GM23338 (cell line): ENCODE measurements at regions not wholly inside any gene's neighbourhood (a gene's known extent, or its start where the extent isn't known, plus 50 kb on each side); places are given as distances from the start of the nearest gene placed in this dataset.

Source experiments
- CREB1 ChIP-seq: fragments of 250-450 bp; sonication (Bioruptor Pico); IDR thresholded peaks from 2 replicates; pipeline ENCODE4 v1.5.0; 2020; ENCODE audit warnings: low read depth, mild to moderate bottlenecking, moderate library complexity
- EZH2 ChIP-seq: fragments of 200-600 bp; sonication (generic); IDR thresholded peaks from one replicate; pipeline ENCODE4 v1.8.0; 2017; ENCODE audit warnings: antibody characterized with exemption, mild to moderate bottlenecking, low read depth; ENCODE audit not compliant: unreplicated experiment
- EZH2phosphoT487 ChIP-seq: fragments of 200-600 bp; sonication (generic); IDR thresholded peaks from one replicate; pipeline ENCODE4 v1.8.1; 2018; ENCODE audit warnings: antibody characterized with exemption; ENCODE audit not compliant: unreplicated experiment
- NANOG ChIP-seq: IDR thresholded peaks from 2 replicates; pipeline ENCODE4 v1.6.1; 2016; ENCODE audit warnings: antibody characterized with exemption, borderline replicate concordance
- POLR2AphosphoS5 ChIP-seq: IDR thresholded peaks from 2 replicates; pipeline ENCODE4 v1.6.1; 2016; ENCODE audit warnings: antibody characterized with exemption, low read depth
- ZNF114 ChIP-seq: fragments of 250-450 bp; sonication (Bioruptor Pico); IDR thresholded peaks from 2 replicates; pipeline ENCODE4 v1.5.0; 2020; ENCODE audit warnings: mild to moderate bottlenecking, moderate library complexity
- TF ChIP-seq, protein P1 (sequence below), 2 experiments: fragments of 200-600 bp in 1 of 2; sonication (generic) in 1 of 2; conservative IDR thresholded peaks; 2 replicates each; pipeline versions ENCODE4 v1.5.1 to v1.6.1; 2016 to 2017; ENCODE audit warnings: antibody characterized with exemption in 2 of 2, low read depth in 2 of 2, mild to moderate bottlenecking in 2 of 2, moderate library complexity in 1 of 2
- TF ChIP-seq, protein P2 (sequence below): fragments of 250-450 bp; sonication (Bioruptor Pico); IDR thresholded peaks from 2 replicates; pipeline ENCODE4 v1.5.0; 2020; ENCODE audit warnings: mild to moderate bottlenecking, moderate library complexity

DNA sequence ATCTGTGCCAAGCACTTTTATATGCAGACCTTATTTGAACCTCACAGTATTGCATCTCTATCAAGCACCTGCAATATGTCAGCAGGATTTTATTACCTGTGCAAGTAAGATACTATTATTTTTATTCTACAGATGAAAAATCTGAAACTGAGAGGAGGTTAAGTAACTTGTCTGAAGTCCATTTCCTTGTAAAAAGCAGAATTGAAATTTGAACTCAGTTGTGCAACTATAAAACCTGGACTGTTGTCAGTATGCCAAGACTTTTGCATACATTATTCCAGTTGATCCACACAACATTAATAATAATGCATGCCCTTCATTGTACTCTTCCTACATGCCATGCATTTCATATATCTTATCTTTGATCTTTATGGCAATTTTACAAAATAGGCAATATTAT is 82.2 kb upstream of the BRINP1 start:
- TF ChIP-seq, protein P1, sequence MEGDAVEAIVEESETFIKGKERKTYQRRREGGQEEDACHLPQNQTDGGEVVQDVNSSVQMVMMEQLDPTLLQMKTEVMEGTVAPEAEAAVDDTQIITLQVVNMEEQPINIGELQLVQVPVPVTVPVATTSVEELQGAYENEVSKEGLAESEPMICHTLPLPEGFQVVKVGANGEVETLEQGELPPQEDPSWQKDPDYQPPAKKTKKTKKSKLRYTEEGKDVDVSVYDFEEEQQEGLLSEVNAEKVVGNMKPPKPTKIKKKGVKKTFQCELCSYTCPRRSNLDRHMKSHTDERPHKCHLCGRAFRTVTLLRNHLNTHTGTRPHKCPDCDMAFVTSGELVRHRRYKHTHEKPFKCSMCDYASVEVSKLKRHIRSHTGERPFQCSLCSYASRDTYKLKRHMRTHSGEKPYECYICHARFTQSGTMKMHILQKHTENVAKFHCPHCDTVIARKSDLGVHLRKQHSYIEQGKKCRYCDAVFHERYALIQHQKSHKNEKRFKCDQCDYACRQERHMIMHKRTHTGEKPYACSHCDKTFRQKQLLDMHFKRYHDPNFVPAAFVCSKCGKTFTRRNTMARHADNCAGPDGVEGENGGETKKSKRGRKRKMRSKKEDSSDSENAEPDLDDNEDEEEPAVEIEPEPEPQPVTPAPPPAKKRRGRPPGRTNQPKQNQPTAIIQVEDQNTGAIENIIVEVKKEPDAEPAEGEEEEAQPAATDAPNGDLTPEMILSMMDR (conservative IDR thresholded peaks at IDR 0.05; ENCODE audit: low read depth in 2 of 2): no peak
- TF ChIP-seq POLR2AphosphoS5 (no peak), CREB1 (CRISPR knock-in tag) (no peak), EZH2 (no peak), ZNF114 (CRISPR knock-in tag) (no peak), NANOG (no peak), EZH2phosphoT487 (no peak)
- TF ChIP-seq, protein P2, sequence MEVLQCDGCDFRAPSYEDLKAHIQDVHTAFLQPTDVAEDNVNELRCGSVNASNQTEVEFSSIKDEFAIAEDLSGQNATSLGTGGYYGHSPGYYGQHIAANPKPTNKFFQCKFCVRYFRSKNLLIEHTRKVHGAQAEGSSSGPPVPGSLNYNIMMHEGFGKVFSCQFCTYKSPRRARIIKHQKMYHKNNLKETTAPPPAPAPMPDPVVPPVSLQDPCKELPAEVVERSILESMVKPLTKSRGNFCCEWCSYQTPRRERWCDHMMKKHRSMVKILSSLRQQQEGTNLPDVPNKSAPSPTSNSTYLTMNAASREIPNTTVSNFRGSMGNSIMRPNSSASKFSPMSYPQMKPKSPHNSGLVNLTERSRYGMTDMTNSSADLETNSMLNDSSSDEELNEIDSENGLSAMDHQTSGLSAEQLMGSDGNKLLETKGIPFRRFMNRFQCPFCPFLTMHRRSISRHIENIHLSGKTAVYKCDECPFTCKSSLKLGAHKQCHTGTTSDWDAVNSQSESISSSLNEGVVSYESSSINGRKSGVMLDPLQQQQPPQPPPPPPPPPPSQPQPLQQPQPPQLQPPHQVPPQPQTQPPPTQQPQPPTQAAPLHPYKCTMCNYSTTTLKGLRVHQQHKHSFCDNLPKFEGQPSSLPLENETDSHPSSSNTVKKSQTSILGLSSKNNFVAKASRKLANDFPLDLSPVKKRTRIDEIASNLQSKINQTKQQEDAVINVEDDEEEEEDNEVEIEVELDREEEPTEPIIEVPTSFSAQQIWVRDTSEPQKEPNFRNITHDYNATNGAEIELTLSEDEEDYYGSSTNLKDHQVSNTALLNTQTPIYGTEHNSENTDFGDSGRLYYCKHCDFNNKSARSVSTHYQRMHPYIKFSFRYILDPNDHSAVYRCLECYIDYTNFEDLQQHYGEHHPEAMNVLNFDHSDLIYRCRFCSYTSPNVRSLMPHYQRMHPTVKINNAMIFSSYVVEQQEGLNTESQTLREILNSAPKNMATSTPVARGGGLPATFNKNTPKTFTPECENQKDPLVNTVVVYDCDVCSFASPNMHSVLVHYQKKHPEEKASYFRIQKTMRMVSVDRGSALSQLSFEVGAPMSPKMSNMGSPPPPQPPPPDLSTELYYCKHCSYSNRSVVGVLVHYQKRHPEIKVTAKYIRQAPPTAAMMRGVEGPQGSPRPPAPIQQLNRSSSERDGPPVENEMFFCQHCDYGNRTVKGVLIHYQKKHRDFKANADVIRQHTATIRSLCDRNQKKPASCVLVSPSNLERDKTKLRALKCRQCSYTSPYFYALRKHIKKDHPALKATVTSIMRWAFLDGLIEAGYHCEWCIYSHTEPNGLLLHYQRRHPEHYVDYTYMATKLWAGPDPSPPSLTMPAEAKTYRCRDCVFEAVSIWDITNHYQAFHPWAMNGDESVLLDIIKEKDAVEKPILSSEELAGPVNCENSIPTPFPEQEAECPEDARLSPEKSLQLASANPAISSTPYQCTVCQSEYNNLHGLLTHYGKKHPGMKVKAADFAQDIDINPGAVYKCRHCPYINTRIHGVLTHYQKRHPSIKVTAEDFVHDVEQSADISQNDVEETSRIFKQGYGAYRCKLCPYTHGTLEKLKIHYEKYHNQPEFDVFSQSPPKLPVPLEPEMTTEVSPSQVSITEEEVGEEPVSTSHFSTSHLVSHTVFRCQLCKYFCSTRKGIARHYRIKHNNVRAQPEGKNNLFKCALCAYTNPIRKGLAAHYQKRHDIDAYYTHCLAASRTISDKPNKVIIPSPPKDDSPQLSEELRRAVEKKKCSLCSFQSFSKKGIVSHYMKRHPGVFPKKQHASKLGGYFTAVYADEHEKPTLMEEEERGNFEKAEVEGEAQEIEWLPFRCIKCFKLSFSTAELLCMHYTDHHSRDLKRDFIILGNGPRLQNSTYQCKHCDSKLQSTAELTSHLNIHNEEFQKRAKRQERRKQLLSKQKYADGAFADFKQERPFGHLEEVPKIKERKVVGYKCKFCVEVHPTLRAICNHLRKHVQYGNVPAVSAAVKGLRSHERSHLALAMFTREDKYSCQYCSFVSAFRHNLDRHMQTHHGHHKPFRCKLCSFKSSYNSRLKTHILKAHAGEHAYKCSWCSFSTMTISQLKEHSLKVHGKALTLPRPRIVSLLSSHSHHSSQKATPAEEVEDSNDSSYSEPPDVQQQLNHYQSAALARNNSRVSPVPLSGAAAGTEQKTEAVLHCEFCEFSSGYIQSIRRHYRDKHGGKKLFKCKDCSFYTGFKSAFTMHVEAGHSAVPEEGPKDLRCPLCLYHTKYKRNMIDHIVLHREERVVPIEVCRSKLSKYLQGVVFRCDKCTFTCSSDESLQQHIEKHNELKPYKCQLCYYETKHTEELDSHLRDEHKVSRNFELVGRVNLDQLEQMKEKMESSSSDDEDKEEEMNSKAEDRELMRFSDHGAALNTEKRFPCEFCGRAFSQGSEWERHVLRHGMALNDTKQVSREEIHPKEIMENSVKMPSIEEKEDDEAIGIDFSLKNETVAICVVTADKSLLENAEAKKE (CRISPR knock-in tag): no peak
